GM12873 (cell line): ENCODE measurements at regions not wholly inside any gene's neighbourhood (a gene's known extent, or its start where the extent isn't known, plus 50 kb on each side); places are given as distances from the start of the nearest gene placed in this dataset.

Experiments used
- TF ChIP-seq, protein P1 (sequence below): IDR thresholded peaks from 2 replicates; pipeline ENCODE4 v1.5.1; 2012; ENCODE audit warnings: low read depth, mild to moderate bottlenecking, moderate library complexity, low read length, control low read depth; ENCODE audit not compliant: insufficient read depth; ENCODE audit errors: missing control alignments

DNA sequence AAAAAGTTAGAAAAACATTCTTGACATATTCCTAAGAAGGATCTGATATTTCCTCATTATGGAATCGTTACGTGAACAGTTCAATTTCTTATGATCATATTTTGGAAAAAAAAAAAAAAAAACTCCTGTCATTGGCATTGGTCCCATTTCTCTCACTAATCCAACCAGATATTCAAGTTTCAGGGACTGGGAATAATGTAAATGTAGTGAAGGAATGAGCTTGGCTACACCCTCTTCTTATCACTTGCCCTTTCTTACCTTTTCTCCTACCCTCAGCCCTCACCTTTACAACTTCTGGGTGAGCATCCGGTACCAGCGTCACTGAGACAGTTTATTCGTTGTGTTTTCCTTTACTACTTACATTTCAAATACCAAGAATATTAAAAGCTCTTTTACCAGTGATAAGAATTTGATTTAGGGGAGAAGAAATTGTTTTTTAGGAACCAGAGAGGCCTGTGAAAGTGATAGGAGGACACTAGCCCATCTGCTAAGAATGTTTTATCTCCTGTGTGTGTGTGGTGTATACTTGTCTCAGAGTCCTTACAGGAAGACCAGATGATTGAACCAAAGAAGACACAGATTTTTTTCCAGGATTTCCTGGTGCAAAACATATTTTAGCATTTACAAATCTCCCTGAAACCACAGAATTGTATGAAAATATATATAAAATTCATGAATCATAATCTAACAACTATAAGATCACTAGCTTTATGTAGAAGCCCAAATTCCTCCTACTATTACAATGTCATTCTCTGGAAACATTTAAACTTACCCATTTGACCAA lies 946.7 kb downstream of the ZPLD1 start:
- TF ChIP-seq, protein P1, sequence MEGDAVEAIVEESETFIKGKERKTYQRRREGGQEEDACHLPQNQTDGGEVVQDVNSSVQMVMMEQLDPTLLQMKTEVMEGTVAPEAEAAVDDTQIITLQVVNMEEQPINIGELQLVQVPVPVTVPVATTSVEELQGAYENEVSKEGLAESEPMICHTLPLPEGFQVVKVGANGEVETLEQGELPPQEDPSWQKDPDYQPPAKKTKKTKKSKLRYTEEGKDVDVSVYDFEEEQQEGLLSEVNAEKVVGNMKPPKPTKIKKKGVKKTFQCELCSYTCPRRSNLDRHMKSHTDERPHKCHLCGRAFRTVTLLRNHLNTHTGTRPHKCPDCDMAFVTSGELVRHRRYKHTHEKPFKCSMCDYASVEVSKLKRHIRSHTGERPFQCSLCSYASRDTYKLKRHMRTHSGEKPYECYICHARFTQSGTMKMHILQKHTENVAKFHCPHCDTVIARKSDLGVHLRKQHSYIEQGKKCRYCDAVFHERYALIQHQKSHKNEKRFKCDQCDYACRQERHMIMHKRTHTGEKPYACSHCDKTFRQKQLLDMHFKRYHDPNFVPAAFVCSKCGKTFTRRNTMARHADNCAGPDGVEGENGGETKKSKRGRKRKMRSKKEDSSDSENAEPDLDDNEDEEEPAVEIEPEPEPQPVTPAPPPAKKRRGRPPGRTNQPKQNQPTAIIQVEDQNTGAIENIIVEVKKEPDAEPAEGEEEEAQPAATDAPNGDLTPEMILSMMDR, result no peak

DNA sequence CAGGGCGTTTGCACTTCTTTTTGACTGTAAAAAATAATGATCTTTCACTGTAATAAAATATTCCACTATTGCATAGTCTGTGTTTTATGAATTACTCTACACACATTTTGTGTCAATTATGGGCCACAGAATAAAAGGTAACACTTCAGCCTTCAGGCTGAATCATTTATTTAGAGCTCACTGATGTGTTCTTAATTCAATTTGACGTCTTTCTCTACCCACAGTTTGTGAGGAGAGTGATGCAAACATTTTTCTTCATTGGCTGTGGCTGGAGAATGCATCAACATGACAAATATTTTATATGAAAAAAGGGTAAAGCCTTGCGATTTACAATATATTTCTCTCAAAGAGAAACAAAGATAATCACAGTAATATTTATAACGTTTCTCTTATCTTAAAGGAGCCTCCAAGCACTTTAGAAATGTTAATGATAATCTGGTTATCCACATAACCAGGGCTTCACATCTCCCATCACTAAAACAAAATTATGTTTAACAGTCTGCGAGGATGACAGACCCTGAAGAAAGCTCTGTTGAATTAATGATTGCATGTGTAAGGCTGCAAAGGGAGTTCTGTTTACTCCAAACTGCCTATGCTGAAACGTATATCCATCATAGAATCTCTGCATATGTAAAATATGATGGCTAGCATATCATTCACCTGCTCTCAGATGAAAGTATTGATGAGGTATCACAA lies 951.3 kb downstream of the ZPLD1 start:
- TF ChIP-seq, protein P1, result no peak

DNA sequence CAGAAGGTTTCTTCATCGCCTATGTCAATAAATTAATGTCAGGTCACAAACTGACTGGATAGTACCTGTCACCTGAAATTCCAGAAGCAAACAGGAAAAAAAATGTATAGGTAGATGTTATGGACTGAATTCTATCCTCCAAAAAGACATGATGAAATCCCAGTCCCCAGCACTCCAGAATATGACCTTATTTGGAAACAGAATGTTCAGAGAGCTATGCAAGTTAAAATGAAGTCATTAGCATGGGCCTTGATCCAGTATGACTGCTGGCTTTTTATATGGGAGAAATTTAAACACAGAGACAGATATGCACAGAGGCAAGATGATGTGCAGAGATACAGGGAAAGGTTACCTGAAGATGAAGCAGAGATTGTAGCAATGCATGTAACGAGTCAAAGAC lies 953.4 kb downstream of the ZPLD1 start:
- TF ChIP-seq, protein P1, result no peak

DNA sequence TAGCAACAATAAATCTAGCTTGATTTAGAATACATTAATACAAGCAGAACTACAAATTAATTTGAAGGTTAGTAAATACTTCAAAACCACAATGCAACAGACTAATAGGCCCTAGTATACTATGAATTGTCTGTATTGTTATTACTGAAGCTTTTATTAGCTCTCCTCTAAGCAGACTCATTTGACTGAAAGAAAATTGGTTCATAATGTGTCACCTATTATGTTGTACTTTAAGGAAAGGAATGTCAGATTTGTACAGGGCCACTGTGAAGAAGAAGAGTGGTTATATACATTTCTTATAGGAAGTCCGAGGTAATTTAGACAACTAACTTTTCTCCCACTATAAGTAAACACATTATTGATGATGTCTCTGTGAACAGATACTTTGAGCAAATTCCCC lies 954.5 kb downstream of the ZPLD1 start:
- TF ChIP-seq, protein P1, result no peak

DNA sequence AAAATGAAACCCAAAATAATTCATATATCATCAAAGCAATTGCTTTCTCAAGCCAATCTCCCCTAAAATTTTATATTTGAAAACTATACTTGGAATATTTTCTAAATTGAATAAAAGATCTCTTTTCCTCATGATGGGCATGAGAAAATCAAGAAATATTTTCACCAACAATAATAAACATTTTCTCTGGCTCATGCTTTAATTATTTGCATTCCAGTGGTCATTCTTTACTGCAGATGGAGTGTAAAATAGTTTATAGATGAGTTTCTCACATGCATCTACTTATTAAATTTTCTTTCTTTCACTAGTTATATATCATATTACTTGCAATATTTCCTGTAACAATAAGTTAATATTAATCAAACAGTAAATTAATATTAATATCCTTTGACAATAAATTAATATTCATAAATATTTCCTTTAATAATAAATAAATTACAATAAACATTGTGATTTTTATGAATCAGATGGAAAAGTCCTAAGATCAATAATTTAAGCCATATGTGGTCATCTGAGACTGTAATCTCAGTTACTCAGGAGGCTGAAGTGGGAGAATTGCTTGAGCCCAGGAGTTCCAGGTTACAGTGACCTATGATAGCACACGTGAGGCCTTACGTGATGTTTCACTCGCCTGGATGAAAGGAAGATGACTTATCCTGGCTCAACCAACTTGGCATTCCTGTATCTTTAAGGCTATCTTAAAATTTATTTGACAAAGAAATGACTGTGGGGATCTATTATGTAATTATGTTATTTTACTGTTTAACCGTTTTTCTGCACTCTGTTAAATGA lies 958.8 kb downstream of the ZPLD1 start:
- TF ChIP-seq, protein P1, result no peak

DNA sequence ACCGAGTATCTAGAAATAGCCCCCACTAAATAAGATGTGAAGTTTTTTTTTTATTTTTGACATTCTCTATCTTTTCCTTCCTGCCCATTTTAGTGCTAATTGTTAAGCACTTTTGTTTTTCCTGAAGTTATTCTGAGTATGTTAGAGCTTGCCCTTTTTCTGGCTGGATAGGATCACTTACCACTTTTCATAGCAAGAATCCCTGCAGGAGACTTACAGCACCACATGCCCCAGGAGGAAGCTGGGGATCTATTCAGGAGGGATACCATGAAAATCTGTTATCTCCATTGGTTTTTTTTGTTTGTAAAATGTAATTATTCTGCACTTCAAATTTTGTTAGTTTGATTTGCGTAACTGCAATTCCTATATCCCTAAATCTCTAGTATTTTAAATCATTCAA lies 968.4 kb downstream of the ZPLD1 start:
- TF ChIP-seq, protein P1, result no peak

DNA sequence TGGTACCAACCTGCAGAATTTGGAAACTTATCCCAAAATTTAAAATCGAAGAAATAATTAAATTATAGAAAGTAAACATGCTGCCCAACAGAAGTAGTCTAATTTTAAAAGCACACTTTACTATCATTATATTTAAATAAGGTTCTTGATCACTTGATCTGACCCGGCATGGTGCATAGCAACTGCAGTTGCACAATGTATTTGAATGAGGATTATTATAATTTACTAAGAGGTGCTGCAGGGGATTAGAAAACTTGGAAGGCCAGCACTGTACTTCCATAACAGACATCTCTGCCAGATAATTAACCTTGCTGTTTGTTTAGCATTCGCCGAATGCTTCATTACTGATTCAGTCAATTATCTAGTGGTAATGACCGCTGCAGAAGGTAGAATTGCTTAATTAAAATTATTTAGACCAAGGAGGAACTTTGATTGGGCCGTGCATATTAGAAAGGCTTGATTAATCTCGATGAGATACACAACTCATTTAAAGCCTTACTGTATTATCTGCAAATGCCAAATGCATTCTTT lies 971.6 kb downstream of the ZPLD1 start:
- TF ChIP-seq, protein P1, result no peak
